Panc1 (cell line): ENCODE measurements at regions not wholly inside any gene's neighbourhood (a gene's known extent, or its start where the extent isn't known, plus 50 kb on each side); places are given as distances from the start of the nearest gene placed in this dataset.

Experiments used
- ATAC-seq: fragments of 200-7000 bp; cut with Tn5 transposase; 2 replicates; pipeline ENCODE4 v1.9.1; 2020; ENCODE audit warnings: mild to moderate bottlenecking, moderate library complexity
- BruUV-seq: library from RNA; stranded (reverse); fragments of 400-500 nt; replicated peaks from 2 replicates; lab custom pipeline; 2021; lab: Mats Ljungman, UMichigan
- CTCF ChIA-PET: fragments of 300-600 bp; sonication (Branson Sonifier 250); formaldehyde crosslinking; loops from one replicate; lab custom pipeline; 2022; ENCODE audit warnings: antibody characterized with exemption; lab: Charles Lee
- POLR2A ChIA-PET: fragments of 300-600 bp; sonication (Branson Sonifier 250); formaldehyde crosslinking; loops from one replicate; lab custom pipeline; 2022; ENCODE audit warnings: antibody characterized with exemption; lab: Charles Lee
- DNase-seq: peaks from one replicate; pipeline ENCODE4 v3.0.0-alpha.2; 2010; ENCODE audit warnings: low read depth, low spot score
- H3K27ac ChIP-seq: 2 replicates; pipeline ENCODE4 v1.5.1; 2011; ENCODE audit warnings: mild to moderate bottlenecking, low read length, inconsistent platforms
- H3K27me3 ChIP-seq: fragments of 200-500 bp; sonication (Bioruptor generic); 2 replicates; pipeline ENCODE4 v1.6.0; 2014; ENCODE audit warnings: low read length, inconsistent platforms; ENCODE audit not compliant: control insufficient read depth, insufficient read depth
- H3K36me3 ChIP-seq: fragments of 200-500 bp; sonication (Bioruptor generic); 2 replicates; pipeline ENCODE4 v1.5.1; 2014; ENCODE audit warnings: inconsistent platforms, mild to moderate bottlenecking, low read length, moderate library complexity; ENCODE audit not compliant: control insufficient read depth, insufficient read depth
- H3K4me1 ChIP-seq: 2 replicates; pipeline ENCODE4 v1.5.1; 2011; ENCODE audit warnings: inconsistent platforms, mild to moderate bottlenecking, low read length, moderate library complexity; ENCODE audit not compliant: control insufficient read depth, insufficient read depth
- H3K4me3 ChIP-seq, 2 experiments: 2 replicates each; pipeline ENCODE4 v1.5.1; 2011 to 2012; ENCODE audit warnings: low read depth in 2 of 2, low read length in 2 of 2, mild to moderate bottlenecking in 2 of 2, inconsistent platforms in 1 of 2, moderate library complexity in 1 of 2
- H3K9me3 ChIP-seq: fragments of 200-500 bp; sonication (Bioruptor generic); 2 replicates; pipeline ENCODE4 v1.5.1; 2014; ENCODE audit warnings: low read depth, mild to moderate bottlenecking, inconsistent platforms, low read length, moderate library complexity; ENCODE audit not compliant: control insufficient read depth, insufficient read depth
- POLR2AphosphoS5 ChIP-seq: IDR thresholded peaks from 2 replicates; pipeline ENCODE4 v1.6.1; 2012; ENCODE audit warnings: mild to moderate bottlenecking, low read depth, low read length, moderate library complexity
- SIN3A ChIP-seq: IDR thresholded peaks from 2 replicates; pipeline ENCODE4 v1.6.1; 2012; ENCODE audit warnings: low read depth, mild to moderate bottlenecking, low read length, moderate library complexity, borderline replicate concordance; ENCODE audit not compliant: insufficient read depth
- TCF7L2 ChIP-seq: IDR thresholded peaks from 2 replicates; pipeline ENCODE4 v1.6.1; 2011; ENCODE audit warnings: mild to moderate bottlenecking, low read depth, low read length, inconsistent platforms
- in situ Hi-C: cut with HindIII; loops from 2 replicates; pipeline ENCODE4 v1.10.0; 2016; ENCODE audit warnings: low sequenced_read_pairs, low pct_unique_long_range_greater_than_20kb
- intact Hi-C: fragments of 100-400 bp; cut with micrococcal nuclease; formaldehyde crosslinking; loops from one replicate; pipeline ENCODE4 v1.10.0; 2022; ENCODE audit not compliant: unreplicated experiment
- TF ChIP-seq, protein P1 (sequence below), 2 experiments: IDR thresholded peaks; 2 replicates each; pipeline ENCODE4 v1.6.1; 2011 to 2012; ENCODE audit warnings: low read depth in 2 of 2, control low read depth in 1 of 2, low read length in 1 of 2, mild to moderate bottlenecking in 1 of 2, moderate library complexity in 1 of 2; ENCODE audit not compliant: insufficient read depth in 1 of 2
- TF ChIP-seq, protein P2 (sequence below): fragments of 450-650 bp; IDR thresholded peaks from 2 replicates; pipeline ENCODE4 v1.5.1; 2017; ENCODE audit warnings: mild to moderate bottlenecking

DNA sequence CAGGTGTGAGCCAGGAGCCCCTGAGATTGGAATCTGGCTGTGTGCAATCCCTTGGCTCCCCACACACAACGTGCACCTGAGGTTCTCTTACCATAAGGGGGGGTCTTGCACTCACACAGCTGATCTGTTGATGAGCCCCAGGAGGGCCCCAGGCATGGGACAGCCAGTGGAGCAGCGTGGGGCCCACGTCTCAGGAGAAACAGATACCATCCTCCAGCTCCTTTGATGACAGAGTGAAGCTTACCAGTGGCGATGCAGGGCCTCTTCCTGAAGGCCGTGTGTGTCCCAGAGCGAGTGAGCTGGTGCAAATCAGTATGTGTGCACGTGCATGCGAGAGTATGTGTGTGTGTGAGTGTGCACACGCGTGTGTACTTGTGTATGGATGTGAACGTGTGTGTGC is 287.4 kb downstream of the IRX1 start:
- ATAC-seq, result no peak
- Histone ChIP-seq H3K36me3 (no peaks in the 10 kb centered on the region), H3K4me3 (no peak overlapping the region), H3K4me1 (no peaks in the 10 kb centered on the region), H3K27ac (no peak overlapping the region), H3K9me3 (no peaks in the 10 kb centered on the region), H3K27me3 (no peaks in the 10 kb centered on the region)
- intact Hi-C loops (no loop called here), in situ Hi-C loops (no loop called here)
- ChIA-PET POLR2A (no interaction called here), CTCF (no interaction called here)
- BruUV-seq, result no TSS peak
- TF ChIP-seq SIN3A (no peak), POLR2AphosphoS5 (no peak), TCF7L2 (no peak)
- TF ChIP-seq, protein P1, sequence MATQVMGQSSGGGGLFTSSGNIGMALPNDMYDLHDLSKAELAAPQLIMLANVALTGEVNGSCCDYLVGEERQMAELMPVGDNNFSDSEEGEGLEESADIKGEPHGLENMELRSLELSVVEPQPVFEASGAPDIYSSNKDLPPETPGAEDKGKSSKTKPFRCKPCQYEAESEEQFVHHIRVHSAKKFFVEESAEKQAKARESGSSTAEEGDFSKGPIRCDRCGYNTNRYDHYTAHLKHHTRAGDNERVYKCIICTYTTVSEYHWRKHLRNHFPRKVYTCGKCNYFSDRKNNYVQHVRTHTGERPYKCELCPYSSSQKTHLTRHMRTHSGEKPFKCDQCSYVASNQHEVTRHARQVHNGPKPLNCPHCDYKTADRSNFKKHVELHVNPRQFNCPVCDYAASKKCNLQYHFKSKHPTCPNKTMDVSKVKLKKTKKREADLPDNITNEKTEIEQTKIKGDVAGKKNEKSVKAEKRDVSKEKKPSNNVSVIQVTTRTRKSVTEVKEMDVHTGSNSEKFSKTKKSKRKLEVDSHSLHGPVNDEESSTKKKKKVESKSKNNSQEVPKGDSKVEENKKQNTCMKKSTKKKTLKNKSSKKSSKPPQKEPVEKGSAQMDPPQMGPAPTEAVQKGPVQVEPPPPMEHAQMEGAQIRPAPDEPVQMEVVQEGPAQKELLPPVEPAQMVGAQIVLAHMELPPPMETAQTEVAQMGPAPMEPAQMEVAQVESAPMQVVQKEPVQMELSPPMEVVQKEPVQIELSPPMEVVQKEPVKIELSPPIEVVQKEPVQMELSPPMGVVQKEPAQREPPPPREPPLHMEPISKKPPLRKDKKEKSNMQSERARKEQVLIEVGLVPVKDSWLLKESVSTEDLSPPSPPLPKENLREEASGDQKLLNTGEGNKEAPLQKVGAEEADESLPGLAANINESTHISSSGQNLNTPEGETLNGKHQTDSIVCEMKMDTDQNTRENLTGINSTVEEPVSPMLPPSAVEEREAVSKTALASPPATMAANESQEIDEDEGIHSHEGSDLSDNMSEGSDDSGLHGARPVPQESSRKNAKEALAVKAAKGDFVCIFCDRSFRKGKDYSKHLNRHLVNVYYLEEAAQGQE (IDR thresholded peaks at IDR 0.05; ENCODE audit: insufficient read depth in 1 of 2, low read depth in 2 of 2, low read length in 1 of 2), result no peak
- TF ChIP-seq, protein P2, sequence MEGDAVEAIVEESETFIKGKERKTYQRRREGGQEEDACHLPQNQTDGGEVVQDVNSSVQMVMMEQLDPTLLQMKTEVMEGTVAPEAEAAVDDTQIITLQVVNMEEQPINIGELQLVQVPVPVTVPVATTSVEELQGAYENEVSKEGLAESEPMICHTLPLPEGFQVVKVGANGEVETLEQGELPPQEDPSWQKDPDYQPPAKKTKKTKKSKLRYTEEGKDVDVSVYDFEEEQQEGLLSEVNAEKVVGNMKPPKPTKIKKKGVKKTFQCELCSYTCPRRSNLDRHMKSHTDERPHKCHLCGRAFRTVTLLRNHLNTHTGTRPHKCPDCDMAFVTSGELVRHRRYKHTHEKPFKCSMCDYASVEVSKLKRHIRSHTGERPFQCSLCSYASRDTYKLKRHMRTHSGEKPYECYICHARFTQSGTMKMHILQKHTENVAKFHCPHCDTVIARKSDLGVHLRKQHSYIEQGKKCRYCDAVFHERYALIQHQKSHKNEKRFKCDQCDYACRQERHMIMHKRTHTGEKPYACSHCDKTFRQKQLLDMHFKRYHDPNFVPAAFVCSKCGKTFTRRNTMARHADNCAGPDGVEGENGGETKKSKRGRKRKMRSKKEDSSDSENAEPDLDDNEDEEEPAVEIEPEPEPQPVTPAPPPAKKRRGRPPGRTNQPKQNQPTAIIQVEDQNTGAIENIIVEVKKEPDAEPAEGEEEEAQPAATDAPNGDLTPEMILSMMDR, result no peak
- no peak for DNase-seq

DNA sequence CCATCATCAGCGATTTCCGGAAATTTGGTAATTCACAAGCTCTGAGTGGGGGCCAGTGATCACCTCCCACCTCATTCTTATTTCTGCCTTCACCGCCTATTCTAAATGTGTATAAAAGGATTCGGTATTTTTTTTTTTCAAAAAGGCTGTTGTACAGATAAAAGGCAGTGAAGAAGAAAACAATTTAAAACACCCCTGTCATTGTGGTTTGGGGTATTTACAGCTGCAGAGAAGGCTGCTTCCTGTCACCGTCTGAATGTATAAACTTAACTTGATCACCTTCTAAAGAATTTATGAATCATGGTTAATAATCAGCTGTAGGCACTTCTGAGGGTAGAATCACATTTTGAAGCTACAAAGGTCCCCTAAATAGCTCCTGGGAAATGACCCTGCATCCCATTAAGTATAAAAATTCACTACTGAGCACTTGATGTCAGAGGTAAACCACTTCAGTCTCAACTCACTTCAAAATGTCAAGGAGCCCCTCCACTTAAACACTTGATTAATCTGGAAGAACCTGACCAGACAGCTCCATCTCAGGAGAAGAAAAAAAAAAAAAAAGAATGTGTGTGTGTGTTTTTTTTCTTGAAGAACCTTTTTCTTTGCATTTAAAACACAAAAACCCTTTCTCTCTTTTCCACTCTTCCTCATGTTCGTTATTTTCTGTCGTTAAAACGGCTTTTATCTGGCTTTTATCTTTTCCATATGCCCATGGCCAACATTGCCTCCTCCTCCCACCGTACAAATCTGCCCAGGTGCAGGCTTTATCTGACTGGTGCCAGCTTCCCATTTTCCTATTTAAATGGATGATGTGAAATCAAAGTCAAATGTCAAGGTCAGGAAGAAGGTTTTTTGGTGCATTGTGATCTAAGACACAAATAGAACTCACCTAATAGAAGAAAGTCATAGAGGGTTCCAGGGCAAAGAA is 291.2 kb downstream of the IRX1 start:
- in situ Hi-C loops, result no loop called here

More for the DNA sequence above, 291.2 kb downstream of the IRX1 start:
- no peak overlapping the region for H3K27ac ChIP-seq
- DNase-seq (no peak), ATAC-seq (no peak)
- no peak for TF ChIP-seq SIN3A
- TF ChIP-seq, protein P1 (IDR thresholded peaks at IDR 0.05; ENCODE audit: insufficient read depth in 1 of 2, low read depth in 2 of 2, low read length in 1 of 2), result no peak
- TF ChIP-seq TCF7L2, result no peak
- TF ChIP-seq, protein P2, result no peak
- TF ChIP-seq POLR2AphosphoS5, result no peak
- no peak overlapping the region for H3K4me3 ChIP-seq
- no peaks in the 10 kb centered on the region for H3K27me3 ChIP-seq
- H3K4me1 ChIP-seq, result no peaks in the 10 kb centered on the region
- intact Hi-C loops, result no loop called here
- H3K36me3 ChIP-seq, result no peaks in the 10 kb centered on the region
- no TSS peak for BruUV-seq
- no peaks in the 10 kb centered on the region for H3K9me3 ChIP-seq
- ChIA-PET CTCF (no interaction called here), POLR2A (no interaction called here)
